ENCODE measurements at regions not wholly inside any gene's neighbourhood (a gene's known extent, or its start where the extent isn't known, plus 50 kb on each side); places are given as distances from the start of the nearest gene placed in this dataset.

DNA sequence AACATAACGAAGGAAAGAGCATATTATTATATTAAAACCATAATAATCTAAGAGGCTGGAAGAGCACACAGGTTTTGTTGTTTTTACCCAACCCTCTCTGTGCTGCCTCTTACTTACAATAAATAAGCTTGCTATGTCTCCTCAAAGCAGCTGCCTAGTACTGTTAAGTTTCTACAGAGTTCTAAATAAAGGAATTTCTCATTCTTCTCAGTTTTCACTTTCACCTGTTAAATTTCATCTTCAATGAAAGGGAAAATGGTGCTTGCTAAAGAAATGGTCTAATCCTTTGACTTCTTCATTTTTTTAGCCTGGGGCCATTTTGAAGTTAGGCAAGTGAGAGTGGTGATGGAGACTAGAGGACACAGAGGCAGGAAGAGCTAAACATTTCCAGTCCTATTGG lies 396.1 kb downstream of the MAN2A1 start:
- no peak for DNase-seq

DNA sequence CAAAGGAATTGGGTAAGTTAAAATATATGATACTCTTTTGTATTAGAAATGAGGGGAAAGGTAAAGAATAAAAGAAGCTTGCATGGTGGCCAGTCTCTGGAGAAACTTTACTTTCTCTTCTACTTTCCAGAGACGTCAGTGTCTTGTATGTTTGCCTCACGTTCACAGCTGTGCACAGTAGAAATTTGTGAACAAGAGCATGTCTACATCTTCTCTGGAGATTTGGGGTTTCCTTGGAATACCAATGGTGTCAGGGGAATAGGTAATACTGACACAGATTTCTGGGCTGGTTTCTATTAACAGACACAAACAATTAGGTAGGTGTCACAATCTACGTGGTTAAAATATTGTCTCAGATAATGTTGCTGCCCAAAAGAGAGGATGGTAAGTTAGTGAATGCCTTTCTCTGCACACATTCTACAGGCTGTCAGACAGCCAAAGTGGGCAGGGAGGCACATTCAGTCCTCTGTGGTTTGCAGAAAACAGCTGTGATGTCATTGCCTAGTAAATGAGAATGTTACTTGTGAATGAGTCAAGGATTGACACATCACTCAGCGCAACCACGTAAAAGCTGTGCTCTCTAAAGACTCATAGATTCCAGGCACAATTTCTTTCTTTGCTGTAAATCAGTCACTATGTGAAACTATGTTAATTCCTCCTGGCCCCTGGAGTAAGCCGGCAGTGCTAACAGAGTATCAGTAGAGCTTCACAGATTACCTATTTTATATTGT lies 397.1 kb downstream of the MAN2A1 start:
- DNase-seq = peak; percentile 67

- DNase-seq = no peak
Measured at GRCh38 chr5:110087829-110088228, 398.1 kb downstream of the MAN2A1 start.

- no peak for DNase-seq
Measured at GRCh38 chr5:110088676-110089436, 399.1 kb downstream of the MAN2A1 start.

DNA sequence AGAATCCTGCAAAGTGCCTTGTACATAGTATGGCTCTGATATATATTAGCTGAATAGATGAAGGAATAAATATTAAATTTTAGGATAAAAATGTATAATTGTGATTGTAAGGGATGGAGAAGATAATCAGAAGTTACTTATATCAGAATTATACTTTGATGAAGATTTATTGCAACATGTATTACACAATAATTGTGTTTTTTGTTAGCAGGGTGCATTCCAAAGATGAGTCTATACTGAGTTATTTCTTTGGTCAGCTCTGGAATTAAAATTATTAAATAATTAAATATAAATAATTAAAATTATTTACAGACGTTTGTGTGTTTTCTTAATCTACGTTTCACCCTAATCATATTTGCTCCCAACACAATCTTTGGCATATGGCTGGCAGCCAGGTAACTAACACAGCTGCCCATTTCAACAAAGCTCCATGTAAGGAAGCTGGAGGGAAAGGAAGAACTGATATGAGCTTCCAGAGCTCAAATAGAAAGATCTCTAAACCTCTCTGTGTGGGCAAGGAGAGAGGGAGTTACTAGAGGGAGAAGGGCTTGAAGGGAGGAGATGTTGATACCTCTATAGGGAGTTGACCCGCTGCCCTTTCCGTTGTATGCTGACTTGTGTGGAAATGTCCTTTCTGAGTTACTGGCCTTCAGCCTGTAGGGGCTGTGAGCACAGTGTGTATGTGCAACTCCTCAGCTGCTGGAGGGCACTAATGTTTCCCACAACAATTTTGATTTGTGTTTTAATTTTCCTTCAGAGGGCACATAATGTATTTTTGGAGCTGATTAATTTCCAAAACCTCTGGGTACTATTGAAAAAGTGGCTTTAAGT lies 403.4 kb downstream of the MAN2A1 start:
- DNase-seq = no peak

DNA sequence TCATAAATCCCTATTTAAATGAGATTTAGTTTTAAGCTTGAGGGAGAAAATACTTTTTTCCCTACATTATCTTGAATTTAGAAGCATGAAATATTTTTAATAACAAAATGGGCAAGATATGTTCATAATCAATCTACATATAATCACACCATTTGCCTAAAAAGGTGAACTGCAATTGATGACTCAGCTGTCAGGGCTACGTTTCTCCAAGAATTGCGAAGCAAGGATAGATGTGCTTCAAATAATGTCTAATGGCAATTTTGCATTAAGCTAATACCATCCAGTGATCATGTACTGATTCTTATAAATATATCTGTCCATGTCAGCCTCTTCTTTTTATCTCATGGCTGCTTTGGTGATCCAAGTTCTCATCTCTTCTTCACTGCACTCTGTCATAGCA lies 404.4 kb downstream of the MAN2A1 start:
- DNase-seq = no peak

DNA sequence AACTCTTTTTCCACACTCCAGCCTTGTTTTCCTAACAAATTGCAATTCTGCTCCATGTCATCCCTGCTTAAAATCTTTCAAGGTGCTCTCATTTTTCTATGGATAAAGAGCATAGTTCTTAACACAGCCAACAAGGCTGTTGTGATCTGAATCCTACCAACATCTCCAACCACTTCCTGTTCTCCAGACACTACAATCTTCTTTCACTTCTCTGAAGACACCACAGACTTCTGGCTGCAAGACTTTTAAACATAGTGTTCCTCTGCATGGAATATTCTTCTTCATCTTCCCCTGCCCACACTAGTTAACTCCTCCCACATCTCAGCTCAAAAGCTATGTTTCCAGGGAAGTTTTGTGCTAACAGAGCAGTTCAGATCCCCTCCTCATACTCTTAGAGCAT lies 404.8 kb downstream of the MAN2A1 start:
- no peak for DNase-seq

- no peak for DNase-seq
Measured at GRCh38 chr5:110096419-110096818, 406.7 kb downstream of the MAN2A1 start.

DNA sequence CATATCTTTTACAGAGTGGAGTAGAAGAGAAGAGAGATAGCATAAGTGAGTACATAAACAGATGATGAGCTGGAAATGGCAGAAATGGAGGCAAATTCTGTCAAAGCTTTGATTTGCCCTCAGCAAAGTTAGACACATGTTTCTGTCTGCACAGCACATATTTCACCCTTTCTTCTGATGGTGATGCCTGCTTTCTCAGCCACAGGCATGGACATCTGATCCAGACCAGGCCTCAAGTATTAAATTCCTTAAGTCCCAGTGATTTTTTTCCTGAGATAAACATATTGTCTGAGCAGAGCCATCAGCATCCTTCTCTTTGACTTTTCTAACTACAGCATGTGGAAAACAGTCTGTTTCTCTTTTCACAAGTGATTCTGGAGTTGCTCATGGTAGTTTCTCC lies 409.8 kb downstream of the MAN2A1 start:
- DNase-seq = no peak

- DNase-seq = no peak
Measured at GRCh38 chr5:110103081-110103480, 413.4 kb downstream of the MAN2A1 start.

- no peak for DNase-seq
Measured at GRCh38 chr5:110104060-110104725, 414.5 kb downstream of the MAN2A1 start.

- DNase-seq = no peak
Measured at GRCh38 chr5:110104726-110105669, 415.3 kb downstream of the MAN2A1 start.

- no peak for DNase-seq
Measured at GRCh38 chr5:110105692-110106091, 416.0 kb downstream of the MAN2A1 start.

- DNase-seq = no peak
Measured at GRCh38 chr5:110106750-110107149, 417.0 kb downstream of the MAN2A1 start.

DNA sequence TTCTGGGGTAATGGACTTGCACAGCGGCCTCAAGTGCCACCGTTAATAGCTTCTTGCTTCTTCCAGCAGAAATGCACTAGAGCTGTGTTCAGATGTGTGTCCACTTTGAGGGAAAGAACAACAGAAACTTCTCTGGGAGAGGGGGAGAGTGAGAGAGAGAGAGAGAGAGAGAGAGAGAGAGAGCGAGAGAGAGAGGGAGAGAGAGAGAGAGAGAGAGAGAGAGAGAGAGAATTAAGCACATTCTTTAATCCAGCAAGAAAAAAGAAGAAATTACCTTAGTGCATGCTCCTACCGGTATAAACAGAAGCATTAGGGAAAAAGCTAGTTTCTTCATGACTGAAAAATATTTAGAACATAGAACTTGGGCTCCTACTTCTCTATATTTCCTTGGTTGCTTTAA lies 418.8 kb downstream of the MAN2A1 start:
- no peak for DNase-seq

GRCh38 chr5:110109667-110110066 lies 419.9 kb downstream of the MAN2A1 start:
- DNase-seq = no peak

DNA sequence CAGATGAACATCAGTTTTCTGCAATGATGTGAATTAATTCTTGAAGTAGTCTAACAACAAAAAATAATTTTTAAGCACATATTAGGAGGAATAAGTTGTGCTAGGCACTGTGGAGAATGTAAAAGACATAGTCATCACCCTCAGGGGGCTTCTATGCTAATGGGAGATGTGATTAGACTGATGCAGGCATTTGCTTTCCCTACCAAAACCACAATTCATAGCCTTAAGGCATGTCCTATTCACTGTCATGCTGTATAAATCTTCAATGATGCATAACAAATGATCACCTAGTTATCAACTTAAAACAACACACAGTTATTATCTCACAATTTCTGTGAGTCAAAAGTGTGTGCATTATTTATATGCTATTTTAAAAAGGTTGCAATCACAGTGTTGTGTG lies 422.6 kb downstream of the MAN2A1 start:
- no peak for DNase-seq

DNA sequence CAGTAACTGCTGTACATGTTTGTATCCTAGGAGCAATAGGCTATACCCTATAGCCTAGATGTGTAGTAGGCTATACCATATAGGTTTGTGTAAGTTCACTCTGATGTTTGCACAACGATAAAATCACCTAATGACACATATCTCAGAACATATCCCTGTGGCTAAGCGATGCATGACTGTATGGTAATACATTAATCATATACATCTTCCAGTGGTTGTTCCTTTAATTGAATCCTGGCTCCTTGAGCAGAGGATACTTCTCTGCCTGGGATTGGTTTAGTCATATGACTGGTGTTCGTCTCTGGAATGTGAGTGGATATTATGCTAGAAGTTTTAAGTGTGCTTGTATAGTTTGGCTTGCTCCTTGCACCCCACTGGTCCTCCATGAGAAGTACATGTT lies 425.8 kb downstream of the MAN2A1 start:
- DNase-seq = no peak

DNA sequence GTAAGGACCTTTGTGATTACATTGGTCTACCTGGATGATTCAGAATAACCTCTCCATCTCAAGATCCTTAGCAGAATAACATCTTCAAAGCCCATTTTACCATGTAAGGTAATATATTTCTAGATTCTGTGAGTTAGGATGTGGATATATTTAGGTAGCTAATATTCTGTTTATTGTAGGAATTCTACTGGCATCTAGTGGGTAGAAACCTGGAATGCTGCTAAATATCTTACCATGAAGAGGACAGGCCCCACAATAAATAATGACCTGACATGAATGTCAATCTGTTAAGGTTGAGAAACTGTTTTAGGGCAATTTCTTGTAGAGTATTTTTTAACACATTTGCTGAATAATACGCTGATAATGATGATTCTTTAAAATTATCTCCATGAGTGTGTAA lies 426.8 kb downstream of the MAN2A1 start:
- DNase-seq = no peak

DNA sequence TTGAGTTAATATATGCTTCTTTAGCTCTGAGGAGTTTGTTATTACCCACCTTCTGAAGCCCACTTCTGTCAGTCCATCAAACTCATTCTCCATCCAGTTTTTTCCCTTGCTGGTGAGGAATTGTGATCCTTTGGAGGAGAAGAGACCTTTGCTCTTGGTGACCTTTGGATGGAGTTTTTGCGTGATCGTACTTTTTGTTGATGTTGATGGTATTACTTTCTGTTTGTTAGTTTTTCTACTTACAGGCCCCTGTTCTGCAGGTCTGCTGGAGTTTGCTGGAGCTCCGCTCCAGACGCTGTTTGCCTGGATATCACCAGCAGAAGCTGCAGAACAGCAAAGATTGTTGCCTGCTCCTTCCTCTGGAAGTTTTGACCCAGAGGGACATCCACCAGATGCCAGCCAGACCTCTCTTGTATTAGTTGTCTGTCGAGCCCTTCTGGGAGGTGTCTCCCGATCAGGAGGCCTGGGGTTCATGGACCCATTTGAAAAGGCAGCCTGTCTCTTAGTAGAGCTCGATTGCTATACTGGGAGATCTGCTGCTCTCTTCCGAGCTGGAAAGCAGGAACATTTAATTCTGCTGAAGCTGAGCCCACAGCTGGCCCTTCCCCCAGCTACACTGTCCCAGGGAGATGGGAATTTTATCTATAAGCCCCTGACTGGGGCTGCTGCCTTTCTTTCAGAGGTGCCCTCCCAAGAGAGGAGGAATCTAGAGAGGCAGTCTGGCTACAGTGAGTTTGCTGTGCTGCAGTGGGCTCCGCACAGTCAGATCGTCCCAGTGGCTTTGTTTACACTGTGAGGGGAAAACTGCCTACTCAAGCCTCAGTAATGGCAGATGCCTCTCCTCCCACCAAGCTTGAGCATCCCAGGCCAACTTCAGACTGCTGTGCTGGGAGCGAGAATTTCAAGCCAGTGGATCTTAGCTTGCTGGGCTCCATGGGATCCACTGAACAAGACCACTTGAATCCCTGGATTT lies 445.5 kb downstream of the MAN2A1 start:
- no peak for DNase-seq

- no peak for DNase-seq
Measured at GRCh38 chr5:110150199-110150598, 460.5 kb downstream of the MAN2A1 start.
